Stomach (tissue), 8 donors: ENCODE measurements at regions not wholly inside any gene's neighbourhood (a gene's known extent, or its start where the extent isn't known, plus 50 kb on each side); places are given as distances from the start of the nearest gene placed in this dataset.

ENCODE experiments used
- DNase-seq, 2 donors: peaks; one replicate each; pipeline versions ENCODE4 v3.0.0 to v3.0.0-alpha.2; 2013 to 2019
- H3K27ac ChIP-seq, 5 donors: fragments of 200-600 bp in 4 of 5; sonication (generic) in 4 of 5; one replicate each; pipeline ENCODE4 v1.5.1; 2013 to 2019; ENCODE audit warnings: mild to moderate bottlenecking in 1 of 5, moderate library complexity in 1 of 5
- H3K27me3 ChIP-seq, 3 donors: fragments of 200-600 bp; sonication (generic); one replicate each; pipeline ENCODE4 v1.5.1; 2017 to 2019; ENCODE audit warnings: mixed run types in 1 of 3
- H3K36me3 ChIP-seq, 4 donors: fragments of 200-600 bp; sonication (generic); 1 replicate in 3 of 4; 2 replicates in 1 of 4; pipeline ENCODE4 v1.5.1; 2016 to 2019
- H3K4me1 ChIP-seq, 4 donors: fragments of 200-600 bp; sonication (generic); one replicate each; pipeline ENCODE4 v1.5.1; 2016 to 2019
- H3K4me3 ChIP-seq, 4 donors: fragments of 200-600 bp; sonication (generic) in 3 of 4; one replicate each; pipeline ENCODE4 v1.5.1; 2016 to 2019; ENCODE audit warnings: mild to moderate bottlenecking in 1 of 4
- H3K9me3 ChIP-seq, 4 donors: fragments of 200-600 bp; sonication (generic); one replicate each; pipeline ENCODE4 v1.5.1; 2016 to 2019
- EP300 ChIP-seq: sonication (generic); formaldehyde crosslinking; IDR thresholded peaks from one replicate; pipeline ENCODE4 v1.6.1; 2017; ENCODE audit warnings: antibody characterized with exemption
- POLR2A ChIP-seq, 4 donors: fragments of 450-650 bp; IDR thresholded peaks; one replicate each; pipeline ENCODE4 v1.6.1; 2016; ENCODE audit warnings: antibody characterized with exemption in 4 of 4, control low read depth in 2 of 4, mild to moderate bottlenecking in 1 of 4, moderate library complexity in 1 of 4
- POLR2AphosphoS5 ChIP-seq, 3 donors: sonication (generic); formaldehyde crosslinking; IDR thresholded peaks; one replicate each; pipeline ENCODE4 v1.6.1; 2016; ENCODE audit warnings: antibody characterized with exemption in 3 of 3
- WGBS, 5 donors: extraction: QIAGEN DNeasy Blood & Tissue Kit in 3 of 5; methylation state at CpG; one replicate each; pipeline versions ENCODE4 v1.1.5 to v1.1.7; 2013 to 2018; 5-methylcytosine and 5-hydroxymethylcytosine counted together
- intact Hi-C: fragments of 100-400 bp; cut with DNase I; formaldehyde crosslinking; loops from one replicate; pipeline ENCODE4 v1.15.1; 2023; ENCODE audit warnings: low total_unique reads
- TF ChIP-seq, protein P1 (sequence below), 7 experiments: fragments of 450-650 bp in 4 of 7; fragments of 200-600 bp in 3 of 7; sonication (generic) in 3 of 7; IDR thresholded peaks; one replicate each; pipeline ENCODE4 v1.5.1; 2016 to 2019; ENCODE audit warnings: antibody characterized with exemption in 7 of 7, control low read depth in 2 of 7, mild to moderate bottlenecking in 1 of 7
- donor health status: healthy with polysubstance abuse.
- donor health status: Bipolar disorder and iron deficiency.
- donor health status: healthy.

DNA sequence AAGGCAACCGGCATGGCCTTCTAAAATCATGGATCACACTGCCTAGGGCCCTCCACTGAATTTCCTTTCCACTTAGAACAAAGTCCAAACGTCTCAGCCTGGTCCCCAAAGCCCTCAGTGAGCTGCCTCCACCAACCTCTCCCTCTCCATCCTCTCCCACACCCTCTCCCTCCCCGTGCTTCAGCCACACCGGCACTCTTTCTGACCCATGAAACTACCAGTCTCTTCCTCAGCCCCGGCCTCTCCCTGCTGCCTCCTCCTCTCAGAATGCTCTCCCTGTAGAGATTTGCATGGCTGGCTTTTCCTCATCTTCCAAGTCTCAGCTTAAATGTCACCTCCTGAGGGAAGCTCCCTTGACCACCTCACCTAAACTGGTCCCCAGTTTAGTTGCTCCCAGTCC lies 219.0 kb upstream of the ZMIZ1 start:
- Histone ChIP-seq H3K9me3 (no peaks in the 10 kb centered on the region), H3K27me3 (no peaks in the 10 kb centered on the region), H3K4me1 (no peaks in the 10 kb centered on the region), H3K4me3 (no peak overlapping the region), H3K27ac (no peak overlapping the region), H3K36me3 (no peaks in the 10 kb centered on the region)
- WGBS, 5 donors: 80 to 82% (median 81%) methylated on average over 5 of the region's 5 CpGs
- TF ChIP-seq POLR2A (IDR thresholded peaks at IDR 0.05) (no peak), EP300 (no peak), POLR2AphosphoS5 (IDR thresholded peaks at IDR 0.05) (no peak)
- TF ChIP-seq, protein P1, sequence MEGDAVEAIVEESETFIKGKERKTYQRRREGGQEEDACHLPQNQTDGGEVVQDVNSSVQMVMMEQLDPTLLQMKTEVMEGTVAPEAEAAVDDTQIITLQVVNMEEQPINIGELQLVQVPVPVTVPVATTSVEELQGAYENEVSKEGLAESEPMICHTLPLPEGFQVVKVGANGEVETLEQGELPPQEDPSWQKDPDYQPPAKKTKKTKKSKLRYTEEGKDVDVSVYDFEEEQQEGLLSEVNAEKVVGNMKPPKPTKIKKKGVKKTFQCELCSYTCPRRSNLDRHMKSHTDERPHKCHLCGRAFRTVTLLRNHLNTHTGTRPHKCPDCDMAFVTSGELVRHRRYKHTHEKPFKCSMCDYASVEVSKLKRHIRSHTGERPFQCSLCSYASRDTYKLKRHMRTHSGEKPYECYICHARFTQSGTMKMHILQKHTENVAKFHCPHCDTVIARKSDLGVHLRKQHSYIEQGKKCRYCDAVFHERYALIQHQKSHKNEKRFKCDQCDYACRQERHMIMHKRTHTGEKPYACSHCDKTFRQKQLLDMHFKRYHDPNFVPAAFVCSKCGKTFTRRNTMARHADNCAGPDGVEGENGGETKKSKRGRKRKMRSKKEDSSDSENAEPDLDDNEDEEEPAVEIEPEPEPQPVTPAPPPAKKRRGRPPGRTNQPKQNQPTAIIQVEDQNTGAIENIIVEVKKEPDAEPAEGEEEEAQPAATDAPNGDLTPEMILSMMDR (IDR thresholded peaks at IDR 0.05): no peak
- intact Hi-C loops: no loop called here
- peak in 1 of 2 donors; percentile 8 for DNase-seq

DNA sequence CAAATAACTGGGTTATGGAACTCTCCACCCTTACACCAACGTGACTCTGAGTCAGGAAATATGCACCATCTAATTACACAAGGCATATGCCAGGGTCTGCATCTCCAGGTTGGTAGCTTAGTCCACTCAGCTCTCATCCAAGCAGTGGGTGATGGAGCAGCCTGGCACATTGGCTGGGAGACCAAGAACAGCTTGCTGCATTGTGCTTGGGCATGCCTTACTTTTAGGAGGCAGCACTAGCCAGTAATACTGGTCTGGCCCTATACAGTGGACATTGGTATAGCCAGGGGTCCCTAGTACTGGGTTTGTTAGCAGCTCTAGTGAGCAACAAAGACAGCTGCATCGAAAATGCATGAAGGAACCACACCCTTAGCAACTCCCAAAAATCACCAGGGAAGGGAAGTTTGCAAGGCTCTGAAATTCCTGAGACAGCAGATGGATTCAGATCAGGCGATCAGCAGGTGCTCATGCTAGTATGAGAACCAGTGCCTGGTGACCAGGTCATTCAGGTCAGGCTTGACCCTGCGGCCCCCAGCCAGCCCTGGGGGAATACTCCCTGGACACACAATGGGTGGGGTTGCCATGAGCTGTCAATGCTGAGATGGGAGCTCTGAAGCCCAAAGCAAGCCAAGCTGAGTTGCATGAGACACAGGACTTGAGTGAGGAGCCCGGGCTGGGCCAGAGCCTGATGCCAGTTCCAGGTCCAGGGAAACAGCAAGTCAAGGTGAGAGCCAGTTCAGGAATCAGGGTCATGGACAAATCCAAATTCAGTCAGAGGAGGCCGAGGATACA lies 217.9 kb upstream of the ZMIZ1 start:
- H3K4me3 ChIP-seq: no peak overlapping the region
- no peak overlapping the region for H3K27ac ChIP-seq
- intact Hi-C loops: no loop called here
- DNase-seq: peak in 1 of 2 donors; percentile 9
- H3K27me3 ChIP-seq: no peaks in the 10 kb centered on the region
- 79 to 89% (median 86%) methylated on average over 5 to 6 of the region's 6 CpGs for WGBS, 5 donors
- no peaks in the 10 kb centered on the region for H3K36me3 ChIP-seq
- TF ChIP-seq POLR2AphosphoS5 (IDR thresholded peaks at IDR 0.05) (no peak), POLR2A (IDR thresholded peaks at IDR 0.05) (no peak), EP300 (no peak)
- TF ChIP-seq, protein P1 (IDR thresholded peaks at IDR 0.05): no peak
- H3K9me3 ChIP-seq: no peaks in the 10 kb centered on the region
- H3K4me1 ChIP-seq: no peaks in the 10 kb centered on the region

DNA sequence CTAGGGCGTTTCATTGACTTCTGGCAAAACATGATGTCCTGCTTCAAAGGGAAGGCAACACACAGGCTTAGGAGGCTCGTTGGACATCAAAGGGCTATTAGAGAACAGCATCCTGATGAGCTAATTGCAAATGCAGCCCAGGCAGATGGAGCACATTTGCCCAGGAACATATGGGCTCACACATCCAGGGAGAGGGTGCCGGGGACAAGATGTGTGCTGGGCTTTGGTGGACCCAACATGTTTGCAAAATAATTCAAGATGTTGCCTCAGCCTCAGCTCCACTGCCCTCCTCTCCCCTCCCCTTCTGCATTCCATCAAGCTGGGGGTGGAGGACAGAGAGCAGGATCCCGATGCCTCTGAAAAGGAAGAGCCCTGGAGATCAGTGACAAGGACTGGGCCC lies 217.1 kb upstream of the ZMIZ1 start:
- TF ChIP-seq, protein P1 (IDR thresholded peaks at IDR 0.05): no peak
- TF ChIP-seq POLR2AphosphoS5 (IDR thresholded peaks at IDR 0.05) (no peak), POLR2A (IDR thresholded peaks at IDR 0.05) (no peak), EP300 (no peak)
- Histone ChIP-seq H3K9me3 (no peaks in the 10 kb centered on the region), H3K36me3 (no peaks in the 10 kb centered on the region), H3K27ac (no peak overlapping the region), H3K4me3 (no peak overlapping the region), H3K27me3 (no peaks in the 10 kb centered on the region), H3K4me1 (peaks cover 3 to 6% (median 5%) of the 10 kb centered on the region in 4 donors)
- intact Hi-C loops: no loop called here
- 79 to 87% (median 85%) methylated on average over 4 of the region's 4 CpGs for WGBS, 5 donors
- DNase-seq: peak in 1 of 2 donors; percentile 22

DNA sequence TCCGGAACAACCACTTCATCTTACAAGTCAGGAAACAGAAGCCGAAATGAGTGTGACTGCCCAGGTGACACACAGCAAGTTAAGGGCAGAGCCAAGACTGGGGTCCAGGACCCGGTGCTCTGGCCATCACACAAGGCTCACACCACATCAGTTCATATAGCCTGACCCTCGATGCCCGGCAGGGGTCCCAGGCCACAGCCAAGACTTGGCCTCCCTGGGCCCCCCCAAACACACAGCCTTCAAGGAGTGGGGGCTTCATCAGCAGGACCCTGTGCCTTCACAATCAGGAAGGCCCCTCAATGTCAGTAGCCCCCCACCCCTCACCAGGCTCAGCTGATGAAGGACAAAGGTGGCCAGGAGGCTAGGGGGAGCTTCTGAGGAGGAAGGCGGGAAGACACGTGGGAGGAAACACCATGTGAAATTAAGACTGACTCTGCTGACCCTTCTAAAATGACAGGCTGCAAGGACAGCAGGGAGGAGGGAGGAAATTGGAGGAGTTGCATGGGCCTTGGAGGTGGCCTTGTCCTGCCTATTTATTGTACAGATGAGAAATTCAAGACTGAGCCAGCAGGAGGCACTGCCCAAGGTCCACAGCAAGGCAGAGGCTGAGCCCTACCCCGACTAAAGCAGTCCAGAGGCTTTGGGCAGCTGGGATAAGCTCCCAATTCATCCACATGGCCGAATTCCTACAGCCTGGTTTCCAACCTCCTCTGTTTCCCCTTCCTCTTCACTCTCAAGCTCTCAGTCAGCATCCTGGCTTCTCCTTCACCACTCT lies 216.1 kb upstream of the ZMIZ1 start:
- 80 to 85% (median 81%) methylated on average over 9 of the region's 9 CpGs for WGBS, 5 donors
- intact Hi-C loops: no loop called here
- no peaks in the 10 kb centered on the region for H3K36me3 ChIP-seq

More for the DNA sequence above, 216.1 kb upstream of the ZMIZ1 start:
- Histone ChIP-seq H3K9me3 (no peaks in the 10 kb centered on the region), H3K4me3 (no peak overlapping the region), H3K27ac (no peak overlapping the region), H3K4me1 (peaks cover 3 to 9% (median 8%) of the 10 kb centered on the region in 4 donors), H3K27me3 (no peaks in the 10 kb centered on the region)
- TF ChIP-seq, protein P1 (IDR thresholded peaks at IDR 0.05): peak in 2 of 7 experiments; percentile 14 to 16
- TF ChIP-seq POLR2A (IDR thresholded peaks at IDR 0.05): no peak
- DNase-seq: peak; percentile 39 to 47
